ENCODE measurements at regions not wholly inside any gene's neighbourhood (a gene's known extent, or its start where the extent isn't known, plus 50 kb on each side); places are given as distances from the start of the nearest gene placed in this dataset.

DNA sequence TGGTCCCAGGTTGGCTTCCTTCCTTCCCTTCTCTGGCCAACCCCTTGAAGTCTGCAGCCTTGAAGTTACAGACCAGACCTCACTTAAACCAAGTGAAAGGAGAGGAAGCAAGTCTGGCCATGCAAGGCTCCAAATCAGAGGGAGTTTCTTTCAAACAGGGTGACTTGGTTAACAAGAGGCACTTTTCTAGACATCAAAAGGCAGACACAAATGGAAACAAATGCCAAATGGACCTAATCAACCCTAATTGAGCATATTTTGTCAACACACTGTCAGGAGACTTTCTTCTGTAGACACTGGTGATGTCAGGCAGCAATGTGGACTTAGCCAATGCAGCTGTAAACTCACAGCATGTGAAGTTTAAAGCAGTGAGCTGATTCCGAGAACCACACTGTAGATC is 282.7 kb upstream of the FZD8 start:
- Histone ChIP-seq H3K79me1 (ENCODE audit: low read depth in 1 of 2, low read length in 2 of 2) (no peaks in the 10 kb centered on the region), H3K9me3 (ENCODE audit: control insufficient read depth, insufficient read depth, low read length) (no peaks in the 10 kb centered on the region), H2AK9ac (replicated peaks; ENCODE audit: low read depth, low read length, poor library complexity) (no peak overlapping the region), H3K4me2 (ENCODE audit: low read depth, low read length) (no peak overlapping the region), H3K14ac (replicated peaks; ENCODE audit: low read depth, low read length) (no peak overlapping the region), H3K36me3 (ENCODE audit: control insufficient read depth, insufficient read depth, low read length) (no peaks in the 10 kb centered on the region), H2AK5ac (ENCODE audit: low read depth, low read length) (no peak overlapping the region; the same call in 1 of the 2 replicates), H3K4ac (ENCODE audit: low read depth, low read length) (no peak overlapping the region), H3K56ac (ENCODE audit: extremely low read depth, insufficient read depth, low read length) (no peak overlapping the region), H3K27ac (ENCODE audit: insufficient read depth, low read length) (no peak overlapping the region), H3K27me3 (ENCODE audit: control insufficient read depth, insufficient read depth, low read length) (no peaks in the 10 kb centered on the region), H2BK120ac (ENCODE audit: low read depth, low read length) (no peak overlapping the region), H4K20me1 (ENCODE audit: insufficient read depth, low read length) (no peaks in the 10 kb centered on the region), H3K18ac (ENCODE audit: low read depth, low read length) (no peak overlapping the region), H3K23ac (ENCODE audit: low read depth, low read length) (peak overlapping the region; percentile 16; the same call in 1 of the 2 replicates), H2BK20ac (ENCODE audit: low read depth, low read length) (no peak overlapping the region), H3K9me1 (ENCODE audit: insufficient read depth, low read length) (no peaks in the 10 kb centered on the region; the same call in 1 of the 2 replicates), H3K4me1 (ENCODE audit: control insufficient read depth, insufficient read depth, low read length) (peaks cover 2% of the 10 kb centered on the region), H4K8ac (ENCODE audit: low read depth in 2 of 2, low read length in 2 of 2) (no peak overlapping the region), H4K91ac (ENCODE audit: insufficient read depth, low read depth, low read length) (no peak overlapping the region), H2BK5ac (ENCODE audit: low read depth, low read length, poor library complexity, severe bottlenecking) (no peak overlapping the region), H3K9ac (ENCODE audit: low read depth, low read length) (no peak overlapping the region), H4K5ac (ENCODE audit: low read depth, low read length) (no peak overlapping the region), H2BK15ac (ENCODE audit: low read depth, low read length) (0 out of 3 replicates have a peak overlapping the region, but pooled peaks have one; percentile 41), H3K4me3 (ENCODE audit: insufficient read depth, low read depth, low read length) (no peak overlapping the region), H2AFZ (replicated peaks; ENCODE audit: low read length, poor library complexity) (peak overlapping the region; percentile 47)
- no CpG with 5 or more reads among the region's 1 CpG for WGBS, 2 experiments (ENCODE audit: extremely low coverage in 2 of 2, insufficient read length in 1 of 2)
- no TSS peak for BruUV-seq (replicated peaks)
- DNase-seq (no peak), ATAC-seq (ENCODE audit: low read depth) (no peak)
- TF ChIP-seq RAD21 (IDR thresholded peaks at IDR 0.05; ENCODE audit: low read length) (no peak), NFE2L2 (IDR thresholded peaks at IDR 0.05; ENCODE audit: low read depth, low read length) (no peak), MAZ (IDR thresholded peaks at IDR 0.05; ENCODE audit: borderline replicate concordance, low read depth, low read length) (no peak), CHD1 (IDR thresholded peaks at IDR 0.05; ENCODE audit: low read depth, low read length) (no peak), BHLHE40 (IDR thresholded peaks at IDR 0.05; ENCODE audit: low read depth, low read length) (no peak), RFX5 (IDR thresholded peaks at IDR 0.05; ENCODE audit: low read depth, low read length) (no peak)
- CTCF ChIA-PET: no interaction called here
- dilution Hi-C loops (cut with HindIII; ENCODE audit: low sequenced_read_pairs, unreplicated experiment) (no loop called here), in situ Hi-C loops (cut with MboI; ENCODE audit: low sequenced_read_pairs) (no loop called here), intact Hi-C loops (cut with micrococcal nuclease) (loop anchor here (1.0 kb wide), 1 partner anchor 21 kb away; no protein-coding TSS in a partner anchor)
- POLR2A ChIA-PET (ENCODE audit: unreplicated experiment): no interaction called here

Measured in IMR-90 (cell line).